Thyroid gland (tissue), 4 donors: ENCODE measurements at regions not wholly inside any gene's neighbourhood (a gene's known extent, or its start where the extent isn't known, plus 50 kb on each side); places are given as distances from the start of the nearest gene placed in this dataset.
"Not testable (repeated sequence)": the region's sequence is repeated elsewhere in the genome, so short reads cannot be mapped to it uniquely, and the experiment has no call there.

ENCODE experiments used
- POLR2A ChIP-seq, 2 donors: fragments of 450-650 bp; IDR thresholded peaks; one replicate each; pipeline ENCODE4 v1.6.1; 2017; ENCODE audit warnings: antibody characterized with exemption in 2 of 2, mild to moderate bottlenecking in 2 of 2, moderate library complexity in 1 of 2
- TF ChIP-seq, protein P1 (sequence below), 6 experiments: fragments of 200-600 bp in 3 of 6; fragments of 450-650 bp in 3 of 6; sonication (generic) in 3 of 6; IDR thresholded peaks; one replicate each; pipeline ENCODE4 v1.5.1; 2016 to 2019; ENCODE audit warnings: antibody characterized with exemption in 6 of 6, mild to moderate bottlenecking in 2 of 6, inconsistent platforms in 1 of 6, moderate library complexity in 1 of 6

DNA sequence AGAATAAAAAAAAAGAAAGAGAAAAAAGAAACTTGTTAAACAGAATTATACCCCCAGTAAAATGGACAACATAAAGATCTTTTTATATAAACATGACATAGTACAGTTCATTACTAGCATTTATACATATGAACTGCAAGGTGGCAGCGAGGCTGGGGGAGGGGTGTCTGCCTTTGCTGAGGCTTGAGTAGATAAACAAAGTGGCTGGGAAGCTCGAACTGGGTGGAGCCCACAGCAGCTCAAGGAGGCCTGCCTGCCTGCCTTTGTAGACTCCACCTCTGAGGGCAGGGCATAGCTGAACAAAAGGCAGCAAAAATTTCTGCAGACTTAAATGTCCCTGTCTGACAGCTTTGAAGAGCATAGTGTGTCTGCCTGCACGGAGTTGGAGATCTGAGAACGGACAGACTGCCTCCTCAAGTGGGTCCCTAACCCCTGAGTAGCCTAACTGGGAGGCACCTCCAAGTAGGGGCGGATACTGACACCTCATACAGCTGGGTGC, 108.9 kb upstream of the SNX7 start:
- TF ChIP-seq, protein P1, sequence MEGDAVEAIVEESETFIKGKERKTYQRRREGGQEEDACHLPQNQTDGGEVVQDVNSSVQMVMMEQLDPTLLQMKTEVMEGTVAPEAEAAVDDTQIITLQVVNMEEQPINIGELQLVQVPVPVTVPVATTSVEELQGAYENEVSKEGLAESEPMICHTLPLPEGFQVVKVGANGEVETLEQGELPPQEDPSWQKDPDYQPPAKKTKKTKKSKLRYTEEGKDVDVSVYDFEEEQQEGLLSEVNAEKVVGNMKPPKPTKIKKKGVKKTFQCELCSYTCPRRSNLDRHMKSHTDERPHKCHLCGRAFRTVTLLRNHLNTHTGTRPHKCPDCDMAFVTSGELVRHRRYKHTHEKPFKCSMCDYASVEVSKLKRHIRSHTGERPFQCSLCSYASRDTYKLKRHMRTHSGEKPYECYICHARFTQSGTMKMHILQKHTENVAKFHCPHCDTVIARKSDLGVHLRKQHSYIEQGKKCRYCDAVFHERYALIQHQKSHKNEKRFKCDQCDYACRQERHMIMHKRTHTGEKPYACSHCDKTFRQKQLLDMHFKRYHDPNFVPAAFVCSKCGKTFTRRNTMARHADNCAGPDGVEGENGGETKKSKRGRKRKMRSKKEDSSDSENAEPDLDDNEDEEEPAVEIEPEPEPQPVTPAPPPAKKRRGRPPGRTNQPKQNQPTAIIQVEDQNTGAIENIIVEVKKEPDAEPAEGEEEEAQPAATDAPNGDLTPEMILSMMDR (IDR thresholded peaks at IDR 0.05) = not testable (repeated sequence)
- TF ChIP-seq POLR2A (IDR thresholded peaks at IDR 0.05) = not testable (repeated sequence)
